ENCODE measurements at regions not wholly inside any gene's neighbourhood (a gene's known extent, or its start where the extent isn't known, plus 50 kb on each side); places are given as distances from the start of the nearest gene placed in this dataset.
"Not testable (repeated sequence)": the region's sequence is repeated elsewhere in the genome, so short reads cannot be mapped to it uniquely, and the experiment has no call there.

GRCh38 chr14:40981247-40981646 is 625.4 kb upstream of the LRFN5 start:
- DNase-seq (ENCODE audit: extremely low spot score, insufficient read length, low read depth): no peak
- FAIRE-seq: no peak

GRCh38 chr14:40960257-40960656 is 646.4 kb upstream of the LRFN5 start:
- FAIRE-seq; DNase-seq (ENCODE audit: extremely low spot score, insufficient read length, low read depth): not testable (repeated sequence)

GRCh38 chr14:40955131-40955505 is 651.6 kb upstream of the LRFN5 start:
- no peak for DNase-seq (ENCODE audit: extremely low spot score, insufficient read length, low read depth)

GRCh38 chr14:40954448-40955130 is 652.1 kb upstream of the LRFN5 start:
- not testable (repeated sequence) for FAIRE-seq; DNase-seq (ENCODE audit: extremely low spot score, insufficient read length, low read depth)

More at GRCh38 chr14:40955131-40955505, 651.6 kb upstream of the LRFN5 start:
- FAIRE-seq: no peak

GRCh38 chr14:40944521-40944920 is 662.2 kb upstream of the LRFN5 start:
- DNase-seq (ENCODE audit: extremely low spot score, insufficient read length, low read depth) (no peak), FAIRE-seq (no peak)

- FAIRE-seq (no peak), DNase-seq (ENCODE audit: extremely low spot score, insufficient read length, low read depth) (no peak)
Measured at GRCh38 chr14:40936861-40937260, 669.8 kb upstream of the LRFN5 start.

GRCh38 chr14:40920380-40920779 is 686.3 kb upstream of the LRFN5 start:
- no peak for FAIRE-seq
- no peak for DNase-seq (ENCODE audit: extremely low spot score, insufficient read length, low read depth)

GRCh38 chr14:40911141-40911540 is 695.5 kb upstream of the LRFN5 start:
- FAIRE-seq (no peak), DNase-seq (ENCODE audit: extremely low spot score, insufficient read length, low read depth) (no peak)

- DNase-seq (ENCODE audit: extremely low spot score, insufficient read length, low read depth): no peak
- no peak for FAIRE-seq
Measured at GRCh38 chr14:40909906-40910305, 696.8 kb upstream of the LRFN5 start.

- FAIRE-seq (no peak), DNase-seq (ENCODE audit: extremely low spot score, insufficient read length, low read depth) (no peak)
Measured at GRCh38 chr14:40903709-40904108, 703.0 kb upstream of the LRFN5 start.

GRCh38 chr14:40899435-40899834 is 707.2 kb upstream of the LRFN5 start:
- no peak for FAIRE-seq
- DNase-seq (ENCODE audit: extremely low spot score, insufficient read length, low read depth): no peak

- no peak for FAIRE-seq
- DNase-seq (ENCODE audit: extremely low spot score, insufficient read length, low read depth): no peak
Measured at GRCh38 chr14:40894846-40895245, 711.8 kb upstream of the LRFN5 start.

- FAIRE-seq: no peak
- no peak for DNase-seq (ENCODE audit: extremely low spot score, insufficient read length, low read depth)
Measured at GRCh38 chr14:40889126-40889525, 717.5 kb upstream of the LRFN5 start.

- FAIRE-seq (no peak), DNase-seq (ENCODE audit: extremely low spot score, insufficient read length, low read depth) (no peak)
Measured at GRCh38 chr14:40887912-40888311, 718.8 kb upstream of the LRFN5 start.

- FAIRE-seq: no peak
- no peak for DNase-seq (ENCODE audit: extremely low spot score, insufficient read length, low read depth)
Measured at GRCh38 chr14:40870252-40870651, 736.4 kb upstream of the LRFN5 start.

GRCh38 chr14:40859055-40859454 is 747.6 kb upstream of the LRFN5 start:
- DNase-seq (ENCODE audit: extremely low spot score, insufficient read length, low read depth): no peak
- FAIRE-seq: no peak

GRCh38 chr14:40855343-40855742 is 751.3 kb upstream of the LRFN5 start:
- DNase-seq (ENCODE audit: extremely low spot score, insufficient read length, low read depth) (no peak), FAIRE-seq (no peak)

- no peak for FAIRE-seq
Measured at GRCh38 chr14:40850191-40850590, 756.5 kb upstream of the LRFN5 start.

GRCh38 chr14:40847480-40847879 is 759.2 kb upstream of the LRFN5 start:
- no peak for FAIRE-seq
- DNase-seq (ENCODE audit: extremely low spot score, insufficient read length, low read depth): no peak

More at GRCh38 chr14:40850191-40850590, 756.5 kb upstream of the LRFN5 start:
- no peak for DNase-seq (ENCODE audit: extremely low spot score, insufficient read length, low read depth)

- no peak for FAIRE-seq
Measured at GRCh38 chr14:40842816-40843215, 763.9 kb upstream of the LRFN5 start.

GRCh38 chr14:40841886-40842285 is 764.8 kb upstream of the LRFN5 start:
- no peak for FAIRE-seq
- no peak for DNase-seq (ENCODE audit: extremely low spot score, insufficient read length, low read depth)

More at GRCh38 chr14:40842816-40843215, 763.9 kb upstream of the LRFN5 start:
- no peak for DNase-seq (ENCODE audit: extremely low spot score, insufficient read length, low read depth)

GRCh38 chr14:40838601-40839000 is 768.1 kb upstream of the LRFN5 start:
- no peak for FAIRE-seq
- no peak for DNase-seq (ENCODE audit: extremely low spot score, insufficient read length, low read depth)
